GM18858 (cell line): ENCODE measurements at regions not wholly inside any gene's neighbourhood (a gene's known extent, or its start where the extent isn't known, plus 50 kb on each side); places are given as distances from the start of the nearest gene placed in this dataset.
"Not testable (repeated sequence)": the region's sequence is repeated elsewhere in the genome, so short reads cannot be mapped to it uniquely, and the experiment has no call there.

Experiments used
- ATAC-seq: cut with Tn5 transposase; IDR thresholded peaks from one replicate; pipeline ENCODE4 v1.9.1; 2021; ENCODE audit not compliant: unreplicated experiment

DNA sequence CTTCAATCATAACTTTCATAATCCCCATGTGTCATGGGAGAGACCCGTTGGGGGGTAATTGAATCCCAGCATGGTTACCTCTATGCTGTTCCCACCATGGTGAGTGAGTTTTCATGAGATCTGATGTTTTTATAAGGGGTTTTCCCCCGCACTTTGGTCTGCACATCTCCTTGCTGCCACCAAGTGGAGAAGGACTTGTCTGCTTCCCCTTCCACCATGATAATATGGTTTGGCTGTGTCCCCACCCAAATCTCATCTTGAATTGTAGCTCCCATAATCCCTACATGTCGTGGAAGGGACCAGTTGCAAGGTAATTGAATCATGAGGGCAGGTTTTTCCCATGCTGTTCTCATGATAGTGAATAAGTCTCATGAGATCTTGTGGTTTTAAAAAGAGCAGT, 524.9 kb downstream of the SLITRK5 start:
- ATAC-seq, result no peak

DNA sequence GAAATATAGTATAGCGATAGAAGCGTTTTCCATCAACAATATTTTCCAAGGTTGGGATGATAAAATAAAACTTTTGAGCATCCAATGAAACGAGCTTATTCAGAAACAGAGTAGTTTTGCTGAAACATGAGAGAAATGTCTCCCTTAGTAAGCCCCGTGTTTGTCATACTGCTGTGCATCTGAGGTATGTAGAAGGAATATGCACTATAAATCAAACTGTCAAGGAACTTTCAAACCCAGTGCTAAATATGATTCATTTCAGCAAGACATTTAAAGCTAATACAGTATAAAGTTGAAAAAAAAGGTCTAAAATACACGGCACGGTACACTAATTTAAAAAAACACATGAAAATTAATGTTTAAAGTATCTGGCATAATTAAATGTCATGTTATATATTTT, 546.2 kb downstream of the SLITRK5 start:
- ATAC-seq, result no peak

DNA sequence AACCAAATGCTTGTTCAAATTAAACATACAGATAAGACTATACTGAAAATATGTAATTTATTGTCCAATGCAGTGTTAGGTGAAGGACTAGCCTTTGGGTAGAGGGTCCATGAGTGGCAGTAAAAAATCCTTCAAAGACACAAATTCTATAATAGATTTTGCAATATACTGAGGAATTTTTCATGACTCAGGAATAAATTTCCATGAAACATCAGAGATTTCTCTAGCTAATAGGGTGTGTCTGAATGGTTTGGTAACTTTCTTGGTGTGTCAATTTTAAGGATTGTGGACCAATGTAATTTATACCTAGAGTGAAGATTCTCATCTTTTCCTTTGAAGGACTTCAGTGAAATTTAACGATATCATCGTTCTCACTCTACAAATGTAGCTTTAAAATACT, 546.7 kb downstream of the SLITRK5 start:
- no peak for ATAC-seq

DNA sequence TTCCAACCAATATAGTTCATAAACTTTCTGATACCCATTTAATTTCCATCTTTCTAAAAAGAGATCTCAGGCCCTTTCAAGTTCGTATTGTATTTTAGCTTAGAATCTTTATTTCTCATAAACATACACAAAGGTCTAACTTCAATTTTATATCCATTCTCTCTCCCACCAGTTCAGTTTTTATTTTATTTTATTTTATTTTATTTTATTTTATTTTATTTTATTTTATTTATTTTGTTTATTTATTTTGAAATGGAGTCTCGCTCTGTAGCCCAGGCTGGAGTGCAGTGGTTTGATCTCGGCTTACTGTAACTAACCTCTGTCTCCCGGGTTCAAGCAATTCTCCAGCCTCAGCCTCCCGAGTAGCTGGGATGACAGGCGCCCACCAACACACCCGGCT, 552.8 kb downstream of the SLITRK5 start:
- ATAC-seq, result no peak

DNA sequence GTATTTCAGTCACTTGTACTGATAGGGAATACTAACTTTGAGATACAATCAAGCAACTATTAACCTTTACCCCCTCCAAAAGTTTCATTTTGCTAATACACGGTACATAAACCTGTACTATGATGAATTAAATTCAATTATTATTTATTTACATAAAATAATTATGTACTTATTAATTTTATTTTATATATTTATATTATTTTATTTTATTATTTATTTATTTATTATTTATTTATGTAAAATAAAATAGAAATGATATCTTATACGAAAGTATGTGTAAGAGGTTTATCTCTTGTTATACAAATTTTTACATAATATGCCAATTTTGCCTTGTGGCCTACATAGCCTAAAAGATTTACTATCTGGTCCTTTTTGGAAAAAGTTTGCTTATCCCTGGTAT, 564.3 kb downstream of the SLITRK5 start:
- no peak for ATAC-seq

DNA sequence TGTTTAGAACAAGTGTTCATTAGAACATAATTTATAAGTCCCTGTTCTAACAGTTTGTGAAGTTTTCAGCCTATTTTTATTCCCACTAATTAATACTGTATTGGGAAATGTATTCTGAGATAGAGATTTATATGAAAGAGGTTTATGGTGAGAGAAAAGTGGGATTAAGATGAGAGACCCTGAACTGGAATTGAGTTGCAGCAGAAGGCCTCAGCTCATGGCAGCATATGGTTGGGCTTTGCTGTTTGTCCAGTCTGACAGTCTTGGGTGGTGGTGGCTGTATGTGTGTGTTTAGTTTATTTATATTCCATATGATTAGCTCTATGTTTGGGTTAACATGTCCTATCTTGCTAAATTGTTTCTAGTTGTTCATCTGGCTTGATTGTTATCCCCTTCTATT, 575.1 kb downstream of the SLITRK5 start:
- ATAC-seq, result no peak

DNA sequence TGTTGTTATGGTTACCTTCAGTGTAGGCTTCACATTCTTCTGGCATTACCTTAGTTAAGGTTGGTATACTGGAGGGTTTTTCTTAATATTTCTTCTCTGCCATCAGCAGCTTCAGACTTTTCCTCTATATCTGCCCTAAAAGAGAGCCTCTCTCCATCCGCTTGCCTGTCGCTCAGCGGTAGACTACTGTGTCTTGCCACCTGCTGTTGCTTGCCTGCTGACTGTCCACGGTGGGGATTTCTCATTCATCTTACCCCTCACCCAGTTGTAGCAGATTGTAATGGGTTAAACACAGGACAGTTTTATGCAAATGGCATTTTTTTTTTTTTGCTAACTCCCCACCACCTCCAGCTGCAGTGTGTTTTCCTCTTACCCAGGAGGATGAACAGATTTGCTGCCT, 577.2 kb downstream of the SLITRK5 start:
- no peak for ATAC-seq

DNA sequence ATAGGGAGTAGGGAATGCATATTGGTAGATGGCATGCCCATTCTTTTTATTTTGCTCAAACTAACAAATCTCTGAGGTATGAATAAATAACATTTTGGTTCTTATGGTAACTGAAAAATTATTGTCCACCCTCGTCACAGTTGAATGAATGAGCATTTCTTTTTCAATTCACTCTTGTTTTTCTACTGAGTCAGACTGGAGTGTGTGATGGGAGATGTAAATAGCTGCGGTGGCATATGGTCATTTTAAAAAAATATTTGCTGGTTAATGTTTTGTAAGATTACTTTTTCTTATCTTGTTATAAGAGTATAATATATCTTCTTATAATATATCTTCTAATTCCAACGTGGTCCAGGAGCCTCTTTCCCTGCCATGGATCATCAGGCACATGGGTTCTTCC, 586.5 kb downstream of the SLITRK5 start:
- ATAC-seq, result no peak

DNA sequence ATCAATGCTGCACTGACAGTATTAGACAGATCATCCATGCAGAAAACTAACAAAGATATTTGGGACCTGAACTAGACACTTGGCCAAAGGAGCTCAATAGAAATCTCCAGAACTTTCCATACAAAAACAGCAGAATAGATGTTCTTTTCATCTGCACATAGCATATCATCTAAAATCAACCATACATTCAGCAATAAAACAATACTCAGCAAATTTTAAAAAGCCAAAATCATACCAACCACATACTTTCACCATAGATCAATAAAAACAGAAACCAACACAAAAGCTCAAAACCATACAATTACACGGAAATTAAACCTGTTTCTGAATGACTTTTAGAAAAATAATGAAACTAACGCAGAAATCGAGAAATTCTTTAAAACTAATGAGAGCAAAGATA, 592.6 kb downstream of the SLITRK5 start:
- no peak for ATAC-seq

DNA sequence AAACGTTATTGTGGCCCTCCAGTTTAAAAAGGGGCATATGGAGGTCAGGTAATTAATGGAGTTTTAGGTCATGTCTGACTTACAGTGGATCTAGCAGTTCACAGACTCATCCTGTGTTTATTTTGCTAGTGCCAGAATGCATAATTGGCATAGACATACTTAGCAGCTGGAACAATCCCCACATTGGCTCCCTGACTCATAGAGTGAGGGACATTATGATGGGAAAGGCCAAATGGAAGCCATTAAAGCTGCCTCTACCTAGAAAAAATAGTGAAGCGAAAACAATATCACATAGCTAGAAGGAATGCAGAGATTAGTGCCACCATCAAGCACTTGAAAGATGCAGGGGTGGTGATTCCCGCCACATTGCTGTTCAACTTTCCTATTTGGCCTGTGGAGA, 610.7 kb downstream of the SLITRK5 start:
- no peak for ATAC-seq

DNA sequence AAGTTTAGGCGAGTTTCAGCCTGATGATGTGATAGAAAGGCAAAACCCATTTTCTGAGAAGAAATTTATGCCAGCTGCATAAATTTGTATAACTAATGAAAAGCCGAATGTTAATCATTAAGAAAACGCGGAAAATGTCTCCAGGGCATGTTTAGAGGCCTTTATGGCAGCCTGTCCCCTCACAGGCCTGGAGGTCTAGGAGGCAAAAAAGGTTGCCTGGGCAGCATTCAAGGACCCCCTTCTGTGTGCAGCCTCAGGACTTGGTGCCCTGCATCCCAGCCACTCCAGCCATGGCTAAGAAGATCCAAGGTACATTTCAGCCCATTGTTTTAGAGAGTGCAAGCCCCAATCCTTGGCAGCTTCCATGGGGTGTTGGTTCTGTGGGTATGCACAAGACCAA, 614.2 kb downstream of the SLITRK5 start:
- ATAC-seq, result no peak

DNA sequence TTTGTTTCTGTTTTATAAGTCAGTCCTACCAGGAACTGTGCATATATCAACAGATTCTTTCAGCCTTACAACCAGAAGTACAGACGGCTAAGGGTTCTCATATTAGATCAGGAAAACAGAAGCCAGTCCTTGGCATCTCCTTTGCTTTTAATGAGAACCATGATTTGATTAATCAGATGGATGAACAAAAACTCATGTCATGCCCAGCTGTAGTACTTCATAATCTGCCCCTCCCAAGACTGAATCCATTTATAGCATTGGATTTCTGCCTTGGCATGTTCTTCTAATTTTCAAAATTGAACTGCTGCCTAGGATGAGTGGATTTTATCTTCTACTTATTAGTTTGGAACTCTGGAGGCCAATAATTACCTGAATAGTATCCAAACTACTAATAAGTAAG, 617.2 kb downstream of the SLITRK5 start:
- ATAC-seq, result no peak

DNA sequence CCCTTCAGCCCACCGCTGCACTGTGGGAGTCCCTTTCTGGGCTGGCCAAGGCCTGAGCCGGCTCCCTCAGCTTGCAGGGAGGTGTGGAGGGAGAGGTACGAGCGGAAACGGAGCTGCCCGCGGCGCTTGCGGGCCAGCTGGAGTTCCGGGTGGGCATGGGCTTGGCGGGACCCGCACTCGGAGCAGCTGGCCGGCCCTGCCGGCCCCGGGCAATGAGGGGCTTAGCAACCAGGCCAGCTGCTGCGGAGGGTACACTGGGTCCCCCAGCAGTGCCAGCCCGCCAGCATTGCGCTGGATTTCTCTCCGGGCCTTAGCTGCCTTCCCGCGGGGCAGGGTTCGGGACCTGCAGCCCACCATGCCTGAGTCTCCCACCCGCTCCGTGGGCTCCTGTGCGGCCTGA, 620.6 kb downstream of the SLITRK5 start:
- not testable (repeated sequence) for ATAC-seq

DNA sequence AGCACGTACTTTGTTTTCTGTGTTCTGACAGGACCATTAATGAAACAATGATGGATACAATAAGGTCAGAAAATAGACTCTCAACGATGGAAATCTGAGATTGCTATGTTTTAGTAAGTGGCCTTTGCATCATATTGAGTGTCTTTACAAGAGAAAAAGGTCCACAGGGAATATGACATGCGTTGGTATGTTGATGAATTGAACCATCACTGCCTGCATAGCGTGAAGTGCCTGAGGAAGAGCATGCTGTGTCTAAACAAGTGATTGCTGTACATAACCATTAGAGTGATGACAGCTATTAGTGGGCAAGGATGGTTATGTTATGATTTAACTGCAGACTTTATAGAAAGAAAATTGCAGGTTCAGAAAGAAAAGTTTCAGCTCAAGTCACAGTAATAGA, 623.2 kb downstream of the SLITRK5 start:
- no peak for ATAC-seq

DNA sequence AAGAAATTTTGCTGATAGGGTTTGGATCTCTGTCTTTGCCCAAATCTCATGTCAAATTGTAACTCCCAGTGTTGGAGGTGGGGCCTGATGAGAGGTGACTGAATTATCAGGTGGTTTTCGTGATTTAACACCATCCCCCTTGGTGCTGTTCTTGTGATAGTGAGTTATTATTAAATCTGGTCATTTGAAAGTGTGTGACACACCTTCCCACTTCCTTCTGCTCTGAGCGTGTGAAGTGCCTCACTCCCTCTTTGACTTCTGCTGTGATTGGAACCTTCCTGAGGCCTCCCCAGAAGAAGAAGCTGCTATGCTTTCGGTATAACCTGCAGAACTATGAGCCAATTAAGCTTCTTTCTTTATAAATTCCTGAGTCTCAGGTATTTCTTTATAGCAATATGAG, 632.0 kb downstream of the SLITRK5 start:
- no peak for ATAC-seq

DNA sequence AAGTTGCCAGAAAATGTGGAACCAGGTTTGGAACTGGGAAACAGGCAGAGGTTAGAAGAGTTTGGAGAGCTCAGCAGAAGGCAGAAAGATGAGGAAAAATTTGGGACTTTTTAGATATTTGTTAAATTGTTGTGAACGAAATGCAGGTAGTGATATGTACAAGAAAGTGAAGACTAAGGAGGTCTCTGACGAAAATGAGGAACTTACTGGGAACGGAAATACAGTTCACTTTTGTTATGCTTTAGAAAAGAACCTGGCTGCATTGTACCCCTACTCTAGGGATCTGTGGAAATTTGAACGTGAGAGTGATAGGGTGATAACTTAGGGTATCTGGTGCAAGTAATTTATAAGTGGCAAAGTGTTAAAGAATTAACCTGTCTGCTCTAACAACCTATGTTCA, 632.4 kb downstream of the SLITRK5 start:
- ATAC-seq, result no peak

DNA sequence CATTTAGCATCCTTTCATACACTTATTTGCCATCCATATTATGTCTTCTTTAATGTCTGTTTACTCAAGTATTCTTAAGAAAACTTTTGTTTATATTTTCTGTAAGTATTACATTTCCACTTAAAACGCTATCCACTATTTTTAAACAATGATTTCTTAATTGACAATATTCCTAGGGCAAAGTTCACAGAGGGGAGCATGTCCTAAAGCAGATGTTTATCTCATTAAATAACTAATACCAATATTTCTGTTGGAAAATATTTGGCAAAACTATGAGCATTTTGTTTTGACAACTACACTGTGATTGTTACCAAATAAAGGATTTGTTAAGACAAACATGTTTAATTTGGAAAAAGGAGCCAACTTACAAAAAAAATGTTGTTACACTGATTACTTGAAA, 643.3 kb downstream of the SLITRK5 start:
- no peak for ATAC-seq

DNA sequence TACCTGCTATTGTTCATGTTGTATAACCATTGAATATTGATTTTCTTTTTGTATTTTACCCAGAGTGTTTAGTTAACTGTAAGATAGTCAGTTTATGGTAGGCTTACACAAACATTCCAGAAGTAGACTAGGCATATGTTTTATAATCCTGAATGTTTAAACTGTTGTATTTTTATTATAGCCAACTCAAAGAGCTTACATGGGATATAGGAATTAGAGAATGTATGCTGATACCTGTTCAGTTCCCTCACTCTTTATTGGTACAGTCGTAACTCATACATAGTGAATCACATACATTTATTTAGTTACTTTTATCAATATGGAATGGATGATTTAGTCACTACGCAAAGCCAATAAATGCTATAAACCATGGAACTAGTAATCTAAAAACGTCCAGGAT, 657.9 kb downstream of the SLITRK5 start:
- no peak for ATAC-seq

DNA sequence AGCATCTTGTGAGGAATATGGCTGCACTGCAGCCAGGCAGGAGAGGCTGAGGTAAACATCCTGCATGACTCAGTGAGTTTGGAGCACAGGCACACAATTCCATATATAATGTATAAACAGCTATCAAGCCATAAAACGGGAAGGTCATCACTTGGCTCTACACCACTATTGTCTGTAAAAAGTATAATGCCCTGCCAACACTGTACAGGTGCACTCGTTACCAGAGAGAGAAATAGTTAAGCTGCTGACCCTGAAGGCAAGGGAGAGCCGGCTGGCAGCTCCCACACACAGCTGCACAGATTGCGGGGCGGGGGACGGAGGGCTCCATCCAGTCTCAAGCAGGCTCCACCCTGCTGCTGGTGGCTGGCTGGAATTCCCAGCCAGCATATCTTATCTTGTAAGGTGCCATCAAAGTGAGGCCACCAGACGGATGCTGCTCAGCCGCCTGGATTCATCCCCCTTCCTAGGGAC, 668.1 kb downstream of the SLITRK5 start:
- no peak for ATAC-seq

DNA sequence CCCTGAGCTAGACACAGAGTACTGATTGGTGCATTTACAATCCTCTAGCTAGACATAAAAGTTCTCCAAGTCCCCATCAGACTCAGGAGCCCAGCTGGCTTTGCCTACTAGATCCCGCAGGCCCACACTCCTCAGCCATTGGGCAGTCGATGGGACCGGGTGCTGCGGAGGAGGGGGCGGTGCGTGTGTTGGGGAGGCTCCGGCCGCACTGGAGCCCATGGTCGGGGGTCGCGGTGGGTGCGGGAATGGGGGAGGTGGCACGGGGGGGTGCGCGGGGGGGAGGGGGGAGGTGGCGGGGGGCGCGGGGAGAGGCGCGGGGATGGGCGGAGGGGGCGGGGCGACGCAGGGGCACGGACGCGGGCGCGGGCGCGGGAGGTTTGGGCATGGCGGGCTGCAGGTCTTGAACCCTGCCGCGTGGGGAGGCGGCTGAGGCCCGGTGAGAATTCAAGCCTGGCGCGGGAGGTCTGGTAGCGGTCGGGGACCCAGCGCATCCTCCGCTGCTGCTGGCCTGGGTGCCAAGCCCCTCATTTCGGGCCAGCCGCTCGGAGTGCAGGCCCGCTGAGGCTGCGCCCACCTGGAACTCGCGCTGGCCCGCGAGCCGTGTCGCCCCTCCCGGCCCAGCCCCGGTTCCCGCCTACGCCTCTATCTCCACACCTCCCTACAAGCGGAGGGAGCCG, 674.1 kb downstream of the SLITRK5 start:
- no peak for ATAC-seq

DNA sequence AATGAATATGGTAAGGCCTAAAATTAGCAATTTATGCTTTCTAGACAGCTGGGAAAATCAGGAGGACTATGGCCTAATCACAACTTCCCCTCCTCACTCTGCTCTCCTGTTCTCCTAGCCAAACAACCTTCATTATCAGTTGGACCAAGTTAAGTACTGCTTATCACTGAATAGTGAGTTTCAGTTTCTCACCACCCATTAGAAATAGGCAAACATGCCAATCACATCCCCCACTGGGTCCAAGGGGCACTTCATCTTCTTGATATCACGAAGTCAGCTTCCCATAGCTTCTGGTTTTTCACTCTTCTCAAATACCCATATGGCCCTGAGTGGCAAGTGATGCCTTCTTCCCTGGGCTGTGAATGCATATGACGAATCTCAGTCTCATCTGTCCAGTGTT, 689.6 kb downstream of the SLITRK5 start:
- no peak for ATAC-seq

DNA sequence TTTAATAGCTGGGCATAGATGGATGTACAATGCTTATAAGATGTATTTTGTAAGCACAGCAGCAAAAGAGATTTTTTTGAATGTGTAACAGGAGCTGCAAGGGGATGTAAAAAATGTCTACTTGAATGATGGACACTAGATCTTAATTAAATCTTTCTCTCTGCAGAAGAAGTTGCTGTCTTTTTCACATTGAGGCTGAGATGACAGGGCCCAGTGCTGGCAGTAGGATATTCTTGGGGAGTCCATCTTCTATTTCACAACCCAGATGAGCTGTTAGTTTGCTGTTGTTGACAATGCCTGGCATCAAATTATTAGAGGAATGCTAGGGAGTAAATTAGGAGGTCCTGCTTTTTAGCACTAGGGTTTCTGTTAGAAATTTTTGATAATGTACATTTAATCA, 698.7 kb downstream of the SLITRK5 start:
- no peak for ATAC-seq

DNA sequence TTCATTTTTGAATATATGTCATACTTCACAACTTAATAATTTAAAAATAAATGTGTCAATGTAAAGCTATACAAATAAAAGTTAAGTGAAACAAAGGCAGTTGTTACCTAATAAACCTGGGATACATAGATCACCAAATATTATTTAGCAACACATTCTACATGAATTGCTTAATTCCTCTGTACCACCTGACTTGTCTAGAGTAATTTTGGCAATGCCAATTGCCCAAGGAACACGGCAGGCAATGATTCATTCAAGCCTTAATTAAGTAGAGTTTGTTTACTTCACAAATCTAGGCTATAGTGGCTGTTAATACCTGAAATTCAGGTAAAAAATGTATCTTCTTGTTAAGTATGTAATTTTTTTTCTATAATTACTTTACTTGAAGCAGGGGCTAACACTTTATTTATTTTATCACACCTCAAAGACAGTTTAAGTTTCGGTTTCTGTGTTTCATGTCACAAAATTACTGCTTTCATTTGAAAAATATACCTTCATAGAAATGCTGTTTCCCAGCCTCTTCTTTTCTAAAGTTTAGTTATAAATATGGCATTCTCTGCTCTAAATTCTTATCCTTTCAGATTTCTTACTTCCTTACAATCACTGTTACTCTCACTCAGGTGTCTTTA, 705.7 kb downstream of the SLITRK5 start:
- ATAC-seq, result no peak
